ENCODE measurements at regions not wholly inside any gene's neighbourhood (a gene's known extent, or its start where the extent isn't known, plus 50 kb on each side); places are given as distances from the start of the nearest gene placed in this dataset.

GRCh38 chr5:155989879-155990278, 337.1 kb upstream of the SGCD start:
- Histone ChIP-seq H3K4me3 (no peak overlapping the region), H3K4me1 (peaks cover 0 to 17% (median 0%) of the 10 kb centered on the region in 12 donors), H3K27ac (no peak overlapping the region), H3K27me3 (no peaks in the 10 kb centered on the region), H3K9me3 (no peaks in the 10 kb centered on the region), H3K36me3 (no peaks in the 10 kb centered on the region)
- no peak for ATAC-seq
- intact Hi-C loops (cut with DNase I): no loop called here
- DNase-seq: no peak
- 69 to 85% (median 75%) methylated on average over 1 of the region's 1 CpG for WGBS, 4 donors
- TF ChIP-seq POLR2A (IDR thresholded peaks at IDR 0.05) (no peak), CTCF (IDR thresholded peaks at IDR 0.05) (no peak)

- Histone ChIP-seq H3K4me1 (no peaks in the 10 kb centered on the region), H3K27me3 (no peaks in the 10 kb centered on the region), H3K36me3 (no peaks in the 10 kb centered on the region), H3K27ac (no peak overlapping the region), H3K4me3 (no peak overlapping the region), H3K9me3 (no peaks in the 10 kb centered on the region)
- TF ChIP-seq CTCF (IDR thresholded peaks at IDR 0.05) (no peak), POLR2A (IDR thresholded peaks at IDR 0.05) (no peak)
- WGBS, 4 donors: 76 to 90% (median 86%) methylated on average over 5 of the region's 5 CpGs
- intact Hi-C loops (cut with DNase I): no loop called here
- DNase-seq: no peak
- ATAC-seq: no peak
Measured at GRCh38 chr5:155996123-155996522, 330.8 kb upstream of the SGCD start.

- H3K27me3 ChIP-seq: no peaks in the 10 kb centered on the region
- no peaks in the 10 kb centered on the region for H3K36me3 ChIP-seq
- TF ChIP-seq POLR2A (IDR thresholded peaks at IDR 0.05) (no peak), CTCF (IDR thresholded peaks at IDR 0.05) (no peak)
- H3K27ac ChIP-seq: no peak overlapping the region
- ATAC-seq (no peak), DNase-seq (no peak)
- peaks cover 0 to 3% (median 0%) of the 10 kb centered on the region in 12 donors for H3K4me1 ChIP-seq
- H3K4me3 ChIP-seq: no peak overlapping the region
- no peaks in the 10 kb centered on the region for H3K9me3 ChIP-seq
- intact Hi-C loops (cut with DNase I): no loop called here
- WGBS, 4 donors: 83 to 88% (median 86%) methylated on average over 2 of the region's 2 CpGs
Measured at GRCh38 chr5:155998257-155998656, 328.7 kb upstream of the SGCD start.

GRCh38 chr5:156000115-156000514, 326.8 kb upstream of the SGCD start:
- no peak overlapping the region for H3K4me3 ChIP-seq
- H3K27me3 ChIP-seq: no peaks in the 10 kb centered on the region
- no peak overlapping the region for H3K27ac ChIP-seq
- TF ChIP-seq CTCF (IDR thresholded peaks at IDR 0.05) (no peak), POLR2A (IDR thresholded peaks at IDR 0.05) (no peak)
- DNase-seq: no peak
- no peak for ATAC-seq
- H3K9me3 ChIP-seq: no peaks in the 10 kb centered on the region
- H3K4me1 ChIP-seq: peaks cover 0 to 9% (median 0%) of the 10 kb centered on the region in 12 donors
- intact Hi-C loops (cut with DNase I): no loop called here
- WGBS, 4 donors: 92 to 100% (median 95%) methylated on average over 1 of the region's 1 CpG
- no peaks in the 10 kb centered on the region for H3K36me3 ChIP-seq
